ELR (cell line): ENCODE measurements at regions not wholly inside any gene's neighbourhood (a gene's known extent, or its start where the extent isn't known, plus 50 kb on each side); places are given as distances from the start of the nearest gene placed in this dataset.
"Not testable (repeated sequence)": the region's sequence is repeated elsewhere in the genome, so short reads cannot be mapped to it uniquely, and the experiment has no call there.

Experiments used
- DNase-seq: peaks from one replicate; pipeline ENCODE4 v3.0.0-alpha.2; 2015; ENCODE audit warnings: low read depth

GRCh38 chr1:117314951-117315350, 52.3 kb upstream of the MAN1A2 start:
- not testable (repeated sequence) for DNase-seq

- DNase-seq = no peak
Observed at GRCh38 chr1:117313555-117313954, 53.7 kb upstream of the MAN1A2 start.

- peak; percentile 61 for DNase-seq
Observed at GRCh38 chr1:117312453-117313138, 54.7 kb upstream of the MAN1A2 start.

- no peak for DNase-seq
Observed at GRCh38 chr1:117308311-117308916, 58.8 kb upstream of the MAN1A2 start.

GRCh38 chr1:117301901-117302300, 65.3 kb upstream of the MAN1A2 start:
- no peak for DNase-seq

GRCh38 chr1:117300183-117300582, 67.1 kb upstream of the MAN1A2 start:
- DNase-seq = not testable (repeated sequence)

- no peak for DNase-seq
Observed at GRCh38 chr1:117295001-117295400, 72.2 kb upstream of the MAN1A2 start.

GRCh38 chr1:117290890-117291289, 76.4 kb upstream of the MAN1A2 start:
- DNase-seq = no peak

- DNase-seq = no peak
Observed at GRCh38 chr1:117289316-117289870, 77.9 kb upstream of the MAN1A2 start.

GRCh38 chr1:117286562-117286961, 75.8 kb upstream of the VTCN1 start:
- no peak for DNase-seq

- no peak for DNase-seq
Observed at GRCh38 chr1:117286145-117286544, 75.4 kb upstream of the VTCN1 start.

GRCh38 chr1:117284399-117285215, 73.9 kb upstream of the VTCN1 start:
- peak; percentile 72 for DNase-seq

- DNase-seq = no peak
Observed at GRCh38 chr1:117278531-117278930, 67.8 kb upstream of the VTCN1 start.

- no peak for DNase-seq
Observed at GRCh38 chr1:117275055-117275454, 64.3 kb upstream of the VTCN1 start.

- DNase-seq = no peak
Observed at GRCh38 chr1:117271959-117272358, 61.2 kb upstream of the VTCN1 start.

- DNase-seq = no peak
Observed at GRCh38 chr1:117271129-117271528, 60.4 kb upstream of the VTCN1 start.

GRCh38 chr1:117270679-117271078, 60.0 kb upstream of the VTCN1 start:
- DNase-seq = no peak

GRCh38 chr1:117268535-117269455, 58.1 kb upstream of the VTCN1 start:
- no peak for DNase-seq

GRCh38 chr1:117267232-117267774, 56.6 kb upstream of the VTCN1 start:
- no peak for DNase-seq

- DNase-seq = no peak
Observed at GRCh38 chr1:117262976-117263375, 52.2 kb upstream of the VTCN1 start.

GRCh38 chr1:117261424-117261785, 50.7 kb upstream of the VTCN1 start:
- no peak for DNase-seq
